Prostate gland (tissue), 2 donors: ENCODE measurements at regions not wholly inside any gene's neighbourhood (a gene's known extent, or its start where the extent isn't known, plus 50 kb on each side); places are given as distances from the start of the nearest gene placed in this dataset.

Source experiments
- CTCF ChIP-seq, 4 experiments: fragments of 200-600 bp in 2 of 4; fragments of 450-650 bp in 2 of 4; sonication (generic) in 2 of 4; IDR thresholded peaks; 1 replicate in 3 of 4; 2 replicates in 1 of 4; pipeline ENCODE4 v1.5.1; 2016 to 2019; ENCODE audit warnings: antibody characterized with exemption in 4 of 4, mild to moderate bottlenecking in 2 of 4, moderate library complexity in 2 of 4
- POLR2A ChIP-seq: fragments of 450-650 bp; IDR thresholded peaks from one replicate; pipeline ENCODE4 v1.6.1; 2016; ENCODE audit warnings: antibody characterized with exemption, mild to moderate bottlenecking

- TF ChIP-seq POLR2A: no peak
- no peak for TF ChIP-seq CTCF (IDR thresholded peaks at IDR 0.05)
Observed at GRCh38 chr20:6530779-6531315, 236.6 kb upstream of the BMP2 start.
